ENCODE measurements at regions not wholly inside any gene's neighbourhood (a gene's known extent, or its start where the extent isn't known, plus 50 kb on each side); places are given as distances from the start of the nearest gene placed in this dataset.

- no peak for TF ChIP-seq CTCF (conservative IDR thresholded peaks at IDR 0.05)
- DNase-seq (ENCODE audit: low read depth, low spot score), result no peak
- Mint-ChIP-seq H3K4me1 (peaks cover 11% of the 10 kb centered on the region), H3K27ac (ENCODE audit: unreplicated experiment) (no peak overlapping the region), H3K9me3 (peaks cover 3% of the 10 kb centered on the region), H3K4me3 (no peak overlapping the region), H3K36me3 (ENCODE audit: low read depth) (no peaks in the 10 kb centered on the region), H3K27me3 (ENCODE audit: low read depth) (no peaks in the 10 kb centered on the region)
Observed at GRCh38 chr5:175170899-175171298, 273.1 kb downstream of the DRD1 start.

DNA sequence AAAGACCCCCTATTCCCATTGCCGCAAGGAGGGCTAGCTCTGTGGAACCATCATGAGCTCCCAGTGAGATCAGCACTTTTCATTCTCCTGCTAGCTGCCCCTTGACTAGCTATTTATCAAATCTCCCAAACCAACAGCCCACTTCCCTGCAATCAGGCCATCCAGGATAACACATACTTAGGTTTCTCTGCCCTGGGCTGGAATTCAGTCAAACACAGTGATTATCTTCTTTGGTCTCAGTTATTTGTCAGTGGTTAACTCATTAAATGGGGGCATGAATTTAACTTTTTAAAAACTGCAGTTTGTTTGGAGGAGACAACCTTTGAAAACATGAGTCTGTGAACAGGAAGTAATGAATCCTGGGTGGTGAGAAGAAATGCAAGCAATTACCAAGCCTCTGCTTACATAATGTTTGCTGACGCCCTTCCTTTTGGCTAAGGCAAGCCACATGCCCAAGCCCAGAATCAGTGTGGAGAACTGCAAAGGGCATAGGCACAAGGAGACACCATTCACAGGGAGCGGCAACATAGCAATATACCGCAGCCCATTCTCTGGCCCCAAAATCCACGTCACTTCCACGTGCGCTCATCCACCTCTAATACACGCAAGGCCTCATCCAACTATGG is 275.0 kb downstream of the DRD1 start:
- no peaks in the 10 kb centered on the region for H3K36me3 Mint-ChIP-seq (ENCODE audit: low read depth)
- no peak for DNase-seq (ENCODE audit: low read depth, low spot score)
- H3K4me1 Mint-ChIP-seq, result peaks cover 11% of the 10 kb centered on the region
- H3K9me3 Mint-ChIP-seq, result peaks cover 3% of the 10 kb centered on the region
- no peak for TF ChIP-seq CTCF (conservative IDR thresholded peaks at IDR 0.05)
- no peak overlapping the region for H3K4me3 Mint-ChIP-seq
- no peaks in the 10 kb centered on the region for H3K27me3 Mint-ChIP-seq (ENCODE audit: low read depth)
- H3K27ac Mint-ChIP-seq (ENCODE audit: unreplicated experiment), result no peak overlapping the region

DNA sequence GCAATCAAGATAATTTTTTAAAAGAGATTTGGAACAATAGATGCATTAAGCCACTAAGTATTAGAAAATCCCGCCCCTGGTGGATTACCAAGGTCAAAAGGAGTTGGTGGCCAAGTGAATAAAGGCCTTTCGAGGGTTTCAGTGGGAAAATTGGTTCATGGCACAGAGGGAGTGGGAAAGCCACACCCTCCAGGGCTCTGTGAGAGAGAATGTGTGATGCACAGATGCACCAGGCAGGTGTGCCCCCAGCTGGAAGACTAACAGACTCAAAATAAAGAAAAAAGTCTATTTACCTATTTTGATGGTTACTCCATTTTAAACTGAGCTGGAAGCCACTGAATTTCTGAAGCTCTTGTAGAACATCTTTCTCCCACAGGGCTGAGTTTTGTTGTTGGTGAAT is 278.0 kb downstream of the DRD1 start:
- DNase-seq (ENCODE audit: low read depth, low spot score), result no peak
- Mint-ChIP-seq H3K4me1 (peaks cover 11% of the 10 kb centered on the region), H3K27ac (ENCODE audit: unreplicated experiment) (no peak overlapping the region), H3K4me3 (no peak overlapping the region), H3K27me3 (ENCODE audit: low read depth) (peaks cover 5% of the 10 kb centered on the region), H3K36me3 (ENCODE audit: low read depth) (no peaks in the 10 kb centered on the region), H3K9me3 (no peaks in the 10 kb centered on the region)
- TF ChIP-seq CTCF (conservative IDR thresholded peaks at IDR 0.05), result no peak

DNA sequence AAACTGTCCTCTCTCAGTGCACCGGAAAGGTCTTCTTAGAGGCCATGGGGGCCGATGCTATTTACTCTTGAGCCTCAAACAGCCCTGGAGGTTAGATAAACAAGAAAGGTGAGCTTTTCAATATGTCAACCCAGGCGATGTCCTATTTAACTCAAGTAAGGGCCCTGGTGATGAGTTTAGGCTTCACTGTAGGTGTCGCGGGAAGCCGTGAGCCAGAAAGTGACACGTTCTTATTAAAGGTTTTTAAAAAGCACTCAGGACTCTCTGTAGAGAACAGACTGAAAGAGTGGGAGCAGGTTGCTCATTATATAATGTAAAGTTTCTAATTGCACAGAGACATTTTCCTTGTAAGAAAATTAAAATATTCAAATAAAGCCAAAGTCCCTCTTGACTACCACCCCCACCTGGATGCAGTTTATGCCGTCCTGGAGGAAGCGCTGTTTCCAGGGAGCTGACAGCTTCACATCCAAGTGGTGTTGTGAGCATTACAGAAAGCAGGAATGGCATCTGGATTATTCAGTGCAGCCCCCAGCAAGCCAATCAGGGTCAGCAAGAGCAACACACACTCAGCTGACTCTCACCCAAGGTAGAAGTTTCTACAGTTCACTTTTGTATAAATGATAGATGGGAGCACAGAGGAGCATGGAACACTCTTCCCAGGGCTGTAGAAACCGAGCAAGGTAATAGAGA is 280.3 kb downstream of the DRD1 start:
- Mint-ChIP-seq H3K36me3 (ENCODE audit: low read depth) (no peaks in the 10 kb centered on the region), H3K9me3 (no peaks in the 10 kb centered on the region), H3K4me3 (no peak overlapping the region), H3K27ac (ENCODE audit: unreplicated experiment) (no peak overlapping the region), H3K27me3 (ENCODE audit: low read depth) (peaks cover 11% of the 10 kb centered on the region), H3K4me1 (peaks cover 4% of the 10 kb centered on the region)
- DNase-seq (ENCODE audit: low read depth, low spot score), result no peak
- no peak for TF ChIP-seq CTCF (conservative IDR thresholded peaks at IDR 0.05)

- H3K27me3 Mint-ChIP-seq (ENCODE audit: low read depth), result peaks cover 16% of the 10 kb centered on the region
Observed at GRCh38 chr5:175162036-175162435, 281.9 kb downstream of the DRD1 start.

More at GRCh38 chr5:175162036-175162435, 281.9 kb downstream of the DRD1 start:
- H3K36me3 Mint-ChIP-seq (ENCODE audit: low read depth), result no peaks in the 10 kb centered on the region
- H3K27ac Mint-ChIP-seq (ENCODE audit: unreplicated experiment), result no peak overlapping the region
- no peak for TF ChIP-seq CTCF (conservative IDR thresholded peaks at IDR 0.05)
- DNase-seq (ENCODE audit: low read depth, low spot score), result no peak
- no peak overlapping the region for H3K4me3 Mint-ChIP-seq
- no peaks in the 10 kb centered on the region for H3K4me1 Mint-ChIP-seq
- no peaks in the 10 kb centered on the region for H3K9me3 Mint-ChIP-seq

Measured in neural crest cell (in vitro differentiated cells).